ENCODE measurements at regions not wholly inside any gene's neighbourhood (a gene's known extent, or its start where the extent isn't known, plus 50 kb on each side); places are given as distances from the start of the nearest gene placed in this dataset.
A peak's percentile ranks its signal among the peaks of the same experiment; 100 is the strongest.

DNA sequence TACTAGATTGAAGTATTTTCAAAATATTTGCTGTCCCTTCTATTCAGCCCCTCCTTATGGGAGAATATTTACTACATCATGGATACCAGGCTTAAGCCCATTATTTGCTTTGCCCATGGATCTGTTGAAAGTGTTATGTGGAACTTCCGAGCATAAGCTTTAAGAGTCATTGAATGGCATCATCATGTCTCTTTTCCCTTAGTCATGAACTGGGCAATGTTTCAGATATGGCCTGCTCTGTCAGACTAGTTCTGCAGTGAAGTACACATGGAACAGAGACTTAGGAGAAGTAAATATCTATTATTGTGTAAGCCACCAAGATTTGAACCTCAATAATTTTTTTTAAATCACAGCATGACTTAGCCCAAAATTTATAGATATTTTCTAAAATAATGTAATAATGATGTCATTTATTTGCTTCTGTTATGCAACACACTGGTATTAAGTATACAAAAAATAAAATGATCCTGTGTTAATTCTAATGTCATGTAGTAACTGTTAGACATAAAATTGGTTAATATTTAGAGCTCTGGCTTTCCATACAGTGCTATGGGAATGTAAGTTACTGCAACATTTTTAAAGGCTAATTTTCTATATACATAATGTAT lies 1097.3 kb downstream of the SLC16A7 start:
- in situ Hi-C loops (cut with HindIII; ENCODE audit: low pct_ligation_motif_present, low sequenced_read_pairs) = no loop called here
- peak; percentile 24 for DNase-seq
- no peaks in the 10 kb centered on the region for H3K27me3 ChIP-seq (replicated peaks)
- H3K36me3 ChIP-seq (replicated peaks) = no peaks in the 10 kb centered on the region
- TF ChIP-seq, protein P1, sequence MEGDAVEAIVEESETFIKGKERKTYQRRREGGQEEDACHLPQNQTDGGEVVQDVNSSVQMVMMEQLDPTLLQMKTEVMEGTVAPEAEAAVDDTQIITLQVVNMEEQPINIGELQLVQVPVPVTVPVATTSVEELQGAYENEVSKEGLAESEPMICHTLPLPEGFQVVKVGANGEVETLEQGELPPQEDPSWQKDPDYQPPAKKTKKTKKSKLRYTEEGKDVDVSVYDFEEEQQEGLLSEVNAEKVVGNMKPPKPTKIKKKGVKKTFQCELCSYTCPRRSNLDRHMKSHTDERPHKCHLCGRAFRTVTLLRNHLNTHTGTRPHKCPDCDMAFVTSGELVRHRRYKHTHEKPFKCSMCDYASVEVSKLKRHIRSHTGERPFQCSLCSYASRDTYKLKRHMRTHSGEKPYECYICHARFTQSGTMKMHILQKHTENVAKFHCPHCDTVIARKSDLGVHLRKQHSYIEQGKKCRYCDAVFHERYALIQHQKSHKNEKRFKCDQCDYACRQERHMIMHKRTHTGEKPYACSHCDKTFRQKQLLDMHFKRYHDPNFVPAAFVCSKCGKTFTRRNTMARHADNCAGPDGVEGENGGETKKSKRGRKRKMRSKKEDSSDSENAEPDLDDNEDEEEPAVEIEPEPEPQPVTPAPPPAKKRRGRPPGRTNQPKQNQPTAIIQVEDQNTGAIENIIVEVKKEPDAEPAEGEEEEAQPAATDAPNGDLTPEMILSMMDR (IDR thresholded peaks at IDR 0.05; ENCODE audit: low read depth, low read length, missing control alignments) = no peak
- no peak overlapping the region for H3K4me3 ChIP-seq (ENCODE audit: low read depth, low read length)
- H3K27ac ChIP-seq = no peak overlapping the region

GRCh38 chr12:60704171-60704914 lies 1108.5 kb downstream of the SLC16A7 start:
- Histone ChIP-seq H3K27ac (no peak overlapping the region), H3K36me3 (replicated peaks) (no peaks in the 10 kb centered on the region), H3K4me3 (ENCODE audit: low read depth, low read length) (no peak overlapping the region), H3K27me3 (replicated peaks) (no peaks in the 10 kb centered on the region)
- TF ChIP-seq, protein P1 (IDR thresholded peaks at IDR 0.05; ENCODE audit: low read depth, low read length, missing control alignments) = no peak
- in situ Hi-C loops (cut with HindIII; ENCODE audit: low pct_ligation_motif_present, low sequenced_read_pairs) = no loop called here
- peak; percentile 22 for DNase-seq

DNA sequence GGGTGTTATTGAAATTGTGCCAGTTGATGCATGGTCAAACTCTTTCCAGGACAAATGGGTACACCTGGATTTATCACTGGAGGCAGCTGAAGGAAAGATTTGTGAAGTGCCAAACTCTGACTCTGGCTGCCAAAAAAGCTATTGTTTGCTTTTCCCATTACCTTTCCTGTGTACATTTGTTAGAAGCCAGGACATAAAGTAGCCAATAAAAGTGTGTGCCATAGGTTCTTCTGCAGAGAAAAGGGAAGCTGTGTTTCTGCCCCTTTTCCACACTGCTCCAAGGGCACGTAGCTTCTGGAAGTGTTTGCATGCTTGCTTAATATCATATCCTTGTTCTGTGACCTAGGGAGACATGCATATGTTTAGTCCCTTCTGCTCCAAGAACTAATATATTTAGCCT lies 1114.4 kb downstream of the SLC16A7 start:
- Histone ChIP-seq H3K27me3 (replicated peaks) (no peaks in the 10 kb centered on the region), H3K4me3 (ENCODE audit: low read depth, low read length) (no peak overlapping the region), H3K36me3 (replicated peaks) (no peaks in the 10 kb centered on the region), H3K27ac (no peak overlapping the region)
- no peak for DNase-seq
- TF ChIP-seq, protein P1 (IDR thresholded peaks at IDR 0.05; ENCODE audit: low read depth, low read length, missing control alignments) = no peak
- in situ Hi-C loops (cut with HindIII; ENCODE audit: low pct_ligation_motif_present, low sequenced_read_pairs) = no loop called here

DNA sequence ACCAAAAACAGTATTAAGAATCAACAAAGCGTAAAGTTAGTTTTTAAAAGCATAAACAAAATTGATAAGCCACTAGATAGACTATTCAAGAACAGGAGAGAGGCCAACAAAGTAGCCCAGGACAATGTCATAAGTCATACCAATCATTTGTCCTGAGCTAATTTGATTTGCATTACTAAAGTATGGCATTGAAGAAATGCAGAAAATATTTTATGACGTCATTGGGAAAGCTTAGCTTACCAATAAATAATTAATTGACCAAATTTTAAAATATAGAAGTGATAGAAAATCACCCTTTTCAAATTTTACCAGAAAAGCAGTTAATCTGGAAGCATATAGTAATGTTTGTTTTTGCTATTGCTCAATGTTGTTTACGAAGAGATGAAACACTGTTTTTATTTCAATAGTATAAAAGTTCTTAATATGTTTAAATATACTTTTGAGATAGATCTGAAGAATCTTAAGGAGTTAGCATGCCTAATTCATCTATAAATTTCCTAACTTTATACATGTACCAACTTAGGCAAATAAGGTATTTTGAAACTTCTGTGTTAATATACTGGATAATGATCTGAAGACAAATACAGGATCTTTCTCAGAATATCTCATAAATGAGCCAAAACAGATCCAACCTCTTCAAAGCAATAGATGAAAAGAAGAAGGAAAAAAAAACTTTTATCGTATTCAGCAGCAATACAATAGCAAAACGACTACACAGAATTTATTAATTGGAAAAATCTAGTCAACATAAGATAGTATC lies 1118.5 kb downstream of the SLC16A7 start:
- no peaks in the 10 kb centered on the region for H3K36me3 ChIP-seq (replicated peaks)
- H3K27ac ChIP-seq = no peak overlapping the region
- no peak overlapping the region for H3K4me3 ChIP-seq (ENCODE audit: low read depth, low read length)
- in situ Hi-C loops (cut with HindIII; ENCODE audit: low pct_ligation_motif_present, low sequenced_read_pairs) = no loop called here
- no peaks in the 10 kb centered on the region for H3K27me3 ChIP-seq (replicated peaks)
- TF ChIP-seq, protein P1 (IDR thresholded peaks at IDR 0.05; ENCODE audit: low read depth, low read length, missing control alignments) = no peak
- no peak for DNase-seq

- DNase-seq = no peak
- Histone ChIP-seq H3K27me3 (replicated peaks) (no peaks in the 10 kb centered on the region), H3K36me3 (replicated peaks) (no peaks in the 10 kb centered on the region), H3K4me3 (ENCODE audit: low read depth, low read length) (no peak overlapping the region), H3K27ac (no peak overlapping the region)
- in situ Hi-C loops (cut with HindIII; ENCODE audit: low pct_ligation_motif_present, low sequenced_read_pairs) = no loop called here
- TF ChIP-seq, protein P1 (IDR thresholded peaks at IDR 0.05; ENCODE audit: low read depth, low read length, missing control alignments) = no peak
Observed at GRCh38 chr12:60724475-60724874, 1128.6 kb downstream of the SLC16A7 start.

All from brain microvascular endothelial cell (primary cell).